Erythroblast (primary cell): ENCODE measurements at regions not wholly inside any gene's neighbourhood (a gene's known extent, or its start where the extent isn't known, plus 50 kb on each side); places are given as distances from the start of the nearest gene placed in this dataset.

Experiments
- GATA1 ChIP-seq: IDR thresholded peaks from 2 replicates; pipeline ENCODE4 v1.6.1; 2011; ENCODE audit warnings: low read depth, mild to moderate bottlenecking, control low read depth, low read length, moderate library complexity
- POLR2A ChIP-seq: IDR thresholded peaks from 2 replicates; pipeline ENCODE4 v1.6.1; 2011; ENCODE audit warnings: mild to moderate bottlenecking, low read length

GRCh38 chr6:22668717-22669116 lies 99.4 kb downstream of the HDGFL1 start:
- TF ChIP-seq POLR2A (no peak), GATA1 (no peak)
